CD4-positive, CD25-positive, alpha-beta regulatory T cell (primary cell): ENCODE measurements at regions not wholly inside any gene's neighbourhood (a gene's known extent, or its start where the extent isn't known, plus 50 kb on each side); places are given as distances from the start of the nearest gene placed in this dataset.

Source experiments
- ATAC-seq, 2 donors: fragments of 150-1000 bp; cut with Tn5 transposase; one replicate each; pipeline ENCODE4 v1.10.0; 2021; ENCODE audit warnings: low read depth in 2 of 2, moderate number of reproducible peaks in 2 of 2, moderate library complexity in 1 of 2
- DNase-seq, 3 donors: peaks; one replicate each; pipeline versions ENCODE4 v3.0.0 to v3.0.0-alpha.2; 2012 to 2022; ENCODE audit warnings: mixed read lengths in 1 of 3
- H3K27ac ChIP-seq: one replicate; pipeline ENCODE4 v1.7.0; 2013; ENCODE audit warnings: mild to moderate bottlenecking, low read length; ENCODE audit not compliant: insufficient read depth, poor library complexity, severe bottlenecking
- H3K27me3 ChIP-seq: one replicate; pipeline ENCODE4 v1.7.0; 2013; ENCODE audit warnings: low read length; ENCODE audit not compliant: control insufficient read depth, insufficient read depth
- H3K36me3 ChIP-seq: one replicate; pipeline ENCODE4 v1.7.0; 2013; ENCODE audit warnings: mild to moderate bottlenecking, low read length, moderate library complexity; ENCODE audit not compliant: control insufficient read depth, insufficient read depth
- H3K4me1 ChIP-seq: 2 replicates; pipeline ENCODE4 v1.7.0; 2013; ENCODE audit warnings: mild to moderate bottlenecking, low read length; ENCODE audit not compliant: insufficient read depth, control insufficient read depth, poor library complexity, severe bottlenecking
- H3K4me3 ChIP-seq: one replicate; pipeline ENCODE4 v1.7.0; 2013; ENCODE audit warnings: low read depth, mild to moderate bottlenecking, low read length, moderate library complexity
- H3K9me3 ChIP-seq, 2 experiments: 1 replicate in 1 of 2; 2 replicates in 1 of 2; pipeline ENCODE4 v1.7.0; 2013; ENCODE audit warnings: low read length in 2 of 2, mild to moderate bottlenecking in 1 of 2, moderate library complexity in 1 of 2; ENCODE audit not compliant: control insufficient read depth in 2 of 2
- H3K27ac Mint-ChIP-seq, 3 donors: one replicate each; pipeline ENCODE4 v1.8.0; 2020 to 2022; ENCODE audit warnings: mild to moderate bottlenecking in 3 of 3, mixed read lengths in 3 of 3, moderate library complexity in 2 of 3
- H3K27me3 Mint-ChIP-seq: one replicate; pipeline ENCODE4 v1.8.0; 2022; ENCODE audit warnings: mild to moderate bottlenecking, mixed read lengths
- H3K36me3 Mint-ChIP-seq: one replicate; pipeline ENCODE4 v1.8.0; 2020; ENCODE audit warnings: mixed read lengths
- H3K4me1 Mint-ChIP-seq, 4 donors: one replicate each; pipeline ENCODE4 v1.8.0; 2020 to 2022; ENCODE audit warnings: mixed read lengths in 4 of 4, mild to moderate bottlenecking in 1 of 4
- H3K4me3 Mint-ChIP-seq, 4 donors: one replicate each; pipeline ENCODE4 v1.8.0; 2020 to 2022; ENCODE audit warnings: mild to moderate bottlenecking in 4 of 4, mixed read lengths in 4 of 4, moderate library complexity in 3 of 4
- H3K9me3 Mint-ChIP-seq, 7 donors: one replicate each; pipeline ENCODE4 v1.8.0; 2020 to 2022; ENCODE audit warnings: mixed read lengths in 7 of 7, mild to moderate bottlenecking in 3 of 7, moderate library complexity in 2 of 7

GRCh38 chr17:6232732-6233101 lies 162.5 kb downstream of the WSCD1 start:
- no peaks in the 10 kb centered on the region for H3K4me1 Mint-ChIP-seq
- H3K27me3 Mint-ChIP-seq: no peaks in the 10 kb centered on the region
- ATAC-seq: no peak
- H3K4me3 Mint-ChIP-seq: no peak overlapping the region
- H3K4me3 ChIP-seq: no peak overlapping the region
- no peaks in the 10 kb centered on the region for H3K27me3 ChIP-seq
- H3K27ac Mint-ChIP-seq: no peak overlapping the region
- H3K27ac ChIP-seq: no peak overlapping the region
- H3K36me3 Mint-ChIP-seq: no peaks in the 10 kb centered on the region
- no peaks in the 10 kb centered on the region for H3K4me1 ChIP-seq
- no peaks in the 10 kb centered on the region for H3K9me3 Mint-ChIP-seq
- H3K36me3 ChIP-seq: no peaks in the 10 kb centered on the region
- DNase-seq: no peak
- H3K9me3 ChIP-seq: no peaks in the 10 kb centered on the region

DNA sequence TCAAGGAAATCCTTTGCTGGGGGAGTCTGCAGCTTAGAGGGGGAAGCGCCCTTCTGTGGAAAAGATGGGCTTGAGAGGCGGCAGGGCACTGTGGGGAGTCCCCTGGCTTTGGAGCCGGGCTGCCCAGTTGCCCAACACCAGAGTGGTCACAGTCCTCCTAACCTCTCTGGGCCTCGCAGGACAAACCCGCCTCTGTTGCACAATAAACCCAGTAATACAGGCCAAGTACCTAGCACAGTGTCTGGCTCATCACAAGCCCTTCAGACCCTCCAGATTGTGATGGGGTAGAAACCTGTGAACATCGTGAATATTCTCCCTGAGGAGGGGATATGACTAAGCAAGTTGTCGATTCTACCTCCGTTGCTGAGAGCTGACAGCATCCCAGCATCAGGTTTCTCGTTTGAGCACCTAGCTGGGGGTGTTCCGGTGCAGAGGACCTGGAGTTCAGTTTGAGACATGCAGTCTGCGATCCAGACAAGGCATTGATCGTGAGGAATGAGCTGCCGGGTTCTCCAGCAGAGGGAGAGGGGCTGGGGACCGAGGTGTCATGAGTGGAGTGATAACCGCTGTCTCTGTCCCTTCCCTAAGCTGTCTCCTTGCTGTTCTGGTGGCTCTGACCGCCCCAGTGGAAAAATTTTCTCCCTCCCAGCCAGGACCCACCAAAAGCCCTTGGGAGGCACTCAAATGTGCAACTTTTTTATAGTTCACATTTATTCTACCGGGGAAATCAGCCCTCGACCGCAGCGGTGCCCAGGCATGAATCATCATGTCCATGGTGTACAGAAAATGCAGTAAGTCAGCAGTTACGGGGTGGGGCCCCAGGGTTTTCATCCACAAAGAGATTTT lies 161.9 kb downstream of the WSCD1 start:
- Mint-ChIP-seq H3K27ac (no peak overlapping the region), H3K27me3 (no peaks in the 10 kb centered on the region), H3K4me3 (no peak overlapping the region), H3K4me1 (no peaks in the 10 kb centered on the region), H3K36me3 (no peaks in the 10 kb centered on the region), H3K9me3 (no peaks in the 10 kb centered on the region)
- ATAC-seq (no peak), DNase-seq (no peak)
- H3K9me3 ChIP-seq: no peaks in the 10 kb centered on the region
- H3K27ac ChIP-seq: no peak overlapping the region
- H3K4me3 ChIP-seq: no peak overlapping the region
- no peaks in the 10 kb centered on the region for H3K4me1 ChIP-seq
- H3K27me3 ChIP-seq: no peaks in the 10 kb centered on the region
- H3K36me3 ChIP-seq: no peaks in the 10 kb centered on the region

- DNase-seq (no peak), ATAC-seq (no peak)
- Histone ChIP-seq H3K36me3 (no peaks in the 10 kb centered on the region), H3K4me1 (no peaks in the 10 kb centered on the region), H3K4me3 (no peak overlapping the region), H3K27me3 (no peaks in the 10 kb centered on the region), H3K9me3 (no peaks in the 10 kb centered on the region), H3K27ac (no peak overlapping the region)
- Mint-ChIP-seq H3K9me3 (no peaks in the 10 kb centered on the region), H3K4me1 (no peaks in the 10 kb centered on the region), H3K27ac (no peak overlapping the region), H3K36me3 (no peaks in the 10 kb centered on the region), H3K4me3 (no peak overlapping the region), H3K27me3 (no peaks in the 10 kb centered on the region)
Observed at GRCh38 chr17:6231465-6231864, 161.3 kb downstream of the WSCD1 start.

- no peak overlapping the region for H3K27ac Mint-ChIP-seq
- H3K4me3 Mint-ChIP-seq: no peak overlapping the region
- Histone ChIP-seq H3K4me3 (no peak overlapping the region), H3K9me3 (peaks cover 6 to 7% of the 10 kb centered on the region in 2 experiments), H3K27ac (no peak overlapping the region), H3K27me3 (no peaks in the 10 kb centered on the region), H3K4me1 (no peaks in the 10 kb centered on the region), H3K36me3 (no peaks in the 10 kb centered on the region)
- H3K9me3 Mint-ChIP-seq: peaks cover 0 to 18% (median 6%) of the 10 kb centered on the region in 7 donors
- no peaks in the 10 kb centered on the region for H3K4me1 Mint-ChIP-seq
- ATAC-seq: no peak
- peaks cover 11% of the 10 kb centered on the region for H3K27me3 Mint-ChIP-seq
- DNase-seq: no peak
- no peaks in the 10 kb centered on the region for H3K36me3 Mint-ChIP-seq
Observed at GRCh38 chr17:6218333-6218732, 148.2 kb downstream of the WSCD1 start.

- no peaks in the 10 kb centered on the region for H3K9me3 ChIP-seq
- no peaks in the 10 kb centered on the region for H3K36me3 Mint-ChIP-seq
- H3K36me3 ChIP-seq: no peaks in the 10 kb centered on the region
- H3K27ac ChIP-seq: no peak overlapping the region
- no peaks in the 10 kb centered on the region for H3K4me1 ChIP-seq
- H3K4me3 Mint-ChIP-seq: no peak overlapping the region
- peaks cover 0 to 6% (median 0%) of the 10 kb centered on the region in 7 donors for H3K9me3 Mint-ChIP-seq
- no peak for ATAC-seq
- H3K27me3 ChIP-seq: no peaks in the 10 kb centered on the region
- DNase-seq: no peak
- H3K27ac Mint-ChIP-seq: no peak overlapping the region
- peaks cover 11% of the 10 kb centered on the region for H3K27me3 Mint-ChIP-seq
- no peaks in the 10 kb centered on the region for H3K4me1 Mint-ChIP-seq
- no peak overlapping the region for H3K4me3 ChIP-seq
Observed at GRCh38 chr17:6215071-6216035, 145.2 kb downstream of the WSCD1 start.

DNA sequence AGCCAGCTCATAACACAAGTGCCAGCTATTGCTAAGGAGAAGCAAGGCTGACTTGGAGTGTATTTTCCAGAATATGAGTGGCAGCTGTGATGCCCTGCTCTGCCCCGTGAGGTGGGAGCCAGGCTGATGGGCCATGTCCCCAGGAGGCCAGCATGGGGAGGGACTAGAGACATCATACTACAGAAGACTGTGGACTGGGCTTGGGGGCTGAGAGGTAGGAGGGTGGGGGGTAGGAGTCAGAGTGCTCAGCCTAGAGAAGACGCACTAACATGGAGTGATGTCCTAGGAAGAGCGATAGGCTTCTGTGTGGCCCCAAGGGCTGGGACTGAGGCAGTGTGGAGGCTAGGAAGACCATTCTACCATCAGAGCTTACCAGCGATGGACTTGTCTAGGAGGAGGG lies 143.7 kb downstream of the WSCD1 start:
- H3K4me3 ChIP-seq: no peak overlapping the region
- no peaks in the 10 kb centered on the region for H3K36me3 ChIP-seq
- DNase-seq (no peak), ATAC-seq (no peak)
- H3K27ac ChIP-seq: no peak overlapping the region
- Mint-ChIP-seq H3K27ac (no peak overlapping the region), H3K9me3 (peaks cover 0 to 6% (median 0%) of the 10 kb centered on the region in 7 donors), H3K4me3 (no peak overlapping the region), H3K36me3 (no peaks in the 10 kb centered on the region), H3K27me3 (peaks cover 11% of the 10 kb centered on the region), H3K4me1 (no peaks in the 10 kb centered on the region)
- no peaks in the 10 kb centered on the region for H3K9me3 ChIP-seq
- H3K27me3 ChIP-seq: no peaks in the 10 kb centered on the region
- no peaks in the 10 kb centered on the region for H3K4me1 ChIP-seq

DNA sequence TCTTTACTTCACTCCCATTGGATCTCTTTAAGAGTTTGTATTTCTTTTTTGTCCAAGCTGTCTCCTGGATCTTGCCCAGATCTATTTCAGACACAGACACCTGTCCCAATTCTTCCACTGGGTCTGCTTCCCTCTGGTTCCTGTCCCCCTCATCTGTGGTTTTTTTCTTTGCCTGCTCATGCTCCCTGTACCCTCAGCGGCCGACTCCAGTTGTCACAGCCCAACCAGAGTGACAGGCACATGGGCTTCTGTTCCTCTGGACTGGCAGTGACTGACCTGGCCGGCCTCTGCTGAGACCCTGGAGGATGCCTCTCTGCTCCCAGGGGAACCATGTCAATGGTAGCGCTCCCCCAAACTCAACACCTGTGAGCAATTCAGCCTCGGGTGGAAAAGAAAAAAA lies 142.6 kb downstream of the WSCD1 start:
- no peak for ATAC-seq

More for the DNA sequence above, 142.6 kb downstream of the WSCD1 start:
- H3K27ac Mint-ChIP-seq: no peak overlapping the region
- Histone ChIP-seq H3K4me3 (no peak overlapping the region), H3K9me3 (no peaks in the 10 kb centered on the region), H3K27ac (no peak overlapping the region), H3K4me1 (no peaks in the 10 kb centered on the region), H3K36me3 (no peaks in the 10 kb centered on the region), H3K27me3 (no peaks in the 10 kb centered on the region)
- H3K4me3 Mint-ChIP-seq: no peak overlapping the region
- no peak for DNase-seq
- no peaks in the 10 kb centered on the region for H3K27me3 Mint-ChIP-seq
- H3K4me1 Mint-ChIP-seq: no peaks in the 10 kb centered on the region
- H3K9me3 Mint-ChIP-seq: peaks cover 0 to 5% (median 0%) of the 10 kb centered on the region in 7 donors
- no peaks in the 10 kb centered on the region for H3K36me3 Mint-ChIP-seq
